ENCODE measurements at regions not wholly inside any gene's neighbourhood (a gene's known extent, or its start where the extent isn't known, plus 50 kb on each side); places are given as distances from the start of the nearest gene placed in this dataset.

DNA sequence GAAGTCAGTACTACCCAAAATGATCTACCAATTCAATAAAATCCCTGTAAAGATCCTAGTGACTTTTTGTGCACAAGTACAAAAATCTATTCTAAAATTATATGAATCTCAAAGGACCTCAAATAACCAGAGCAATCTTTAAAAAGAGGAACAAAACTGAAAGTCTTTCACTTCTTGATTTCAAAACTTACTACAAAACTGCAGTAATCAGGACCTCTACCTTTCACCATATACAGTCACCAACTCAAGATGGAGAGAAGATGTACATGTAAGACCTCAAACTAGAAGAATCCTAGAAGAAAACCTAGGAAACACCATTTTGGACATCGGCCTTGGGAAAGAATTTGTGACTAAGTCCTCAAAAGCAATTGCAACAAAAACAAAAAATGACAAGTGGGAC, 109.5 kb upstream of the CD93 start:
- Histone ChIP-seq H3K9me3 (ENCODE audit: control extremely low read depth in 1 of 5, control insufficient read depth in 4 of 5, insufficient read depth in 2 of 5, low read depth in 1 of 5, low read length in 4 of 5) (peaks cover 0 to 11% (median 0%) of the 10 kb centered on the region in 5 experiments), H3K4me1 (ENCODE audit: control extremely low read depth in 1 of 4, control insufficient read depth in 4 of 4, insufficient read depth in 4 of 4, low read length in 3 of 4) (peaks cover 0 to 1% (median 0%) of the 10 kb centered on the region in 4 experiments), H3K36me3 (ENCODE audit: control insufficient read depth in 4 of 4, insufficient read depth in 4 of 4, low read length in 3 of 4) (no peaks in the 10 kb centered on the region), H3K27me3 (replicated peaks in 2 of 5; ENCODE audit: control insufficient read depth in 4 of 5, insufficient read depth in 5 of 5, low read length in 4 of 5) (peaks cover 0 to 6% (median 0%) of the 10 kb centered on the region in 5 experiments), H3K4me3 (ENCODE audit: control insufficient read depth in 1 of 7, extremely low read depth in 1 of 7, insufficient read depth in 4 of 7, low read depth in 2 of 7, low read length in 6 of 7) (no peak overlapping the region), H3K27ac (ENCODE audit: insufficient read depth in 1 of 2, low read depth in 1 of 2, low read length in 2 of 2, poor library complexity in 1 of 2, severe bottlenecking in 2 of 2) (no peak overlapping the region)
- DNase-seq, result peak in 2 of 3 donors; percentile 30
- CTCF ChIA-PET, result interaction anchor here (1.0 to 1.5 kb wide), 2 partner anchors 16 to 145 kb away, joined by 3 to 4 read pairs; no protein-coding TSS in a partner anchor
- POLR2A ChIA-PET, result no interaction called here
- WGBS (ENCODE audit: insufficient coverage), result no CpG with 5 or more reads among the region's 1 CpG

DNA sequence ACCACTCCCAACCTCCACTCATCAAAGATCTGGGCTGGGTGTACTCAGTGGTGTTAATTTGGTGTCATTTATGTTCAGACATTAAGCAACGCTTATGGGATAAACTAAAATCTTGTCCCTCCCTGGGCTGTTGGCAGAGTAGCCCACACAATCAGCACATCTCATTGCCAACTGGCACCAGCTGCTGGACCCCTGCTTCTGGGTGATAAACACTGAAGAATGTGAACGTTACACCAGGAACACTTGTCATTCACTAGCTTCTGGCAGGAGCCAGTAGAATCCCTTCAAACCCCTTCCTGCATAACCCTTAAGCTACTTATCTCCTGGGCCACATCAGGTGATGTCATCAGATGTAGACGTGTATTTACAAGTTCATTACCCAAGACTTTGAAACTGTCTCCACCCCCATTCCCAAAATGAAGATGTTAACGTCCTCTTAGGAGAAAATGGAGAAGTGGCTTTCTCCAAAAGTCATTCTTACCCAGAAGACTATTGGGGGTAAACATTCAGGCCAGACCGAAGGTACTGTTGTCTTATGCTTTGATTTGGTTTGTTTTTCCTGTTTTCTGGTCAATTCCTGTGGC, 107.8 kb upstream of the CD93 start:
- Histone ChIP-seq H3K4me1 (ENCODE audit: control extremely low read depth in 1 of 4, control insufficient read depth in 4 of 4, insufficient read depth in 4 of 4, low read length in 3 of 4) (peaks cover 0 to 1% (median 0%) of the 10 kb centered on the region in 4 experiments), H3K4me3 (ENCODE audit: control insufficient read depth in 1 of 7, extremely low read depth in 1 of 7, insufficient read depth in 4 of 7, low read depth in 2 of 7, low read length in 6 of 7) (no peak overlapping the region), H3K36me3 (ENCODE audit: control insufficient read depth in 4 of 4, insufficient read depth in 4 of 4, low read length in 3 of 4) (no peaks in the 10 kb centered on the region), H3K9me3 (ENCODE audit: control extremely low read depth in 1 of 5, control insufficient read depth in 4 of 5, insufficient read depth in 2 of 5, low read depth in 1 of 5, low read length in 4 of 5) (peaks cover 0 to 11% (median 0%) of the 10 kb centered on the region in 5 experiments), H3K27me3 (replicated peaks in 2 of 5; ENCODE audit: control insufficient read depth in 4 of 5, insufficient read depth in 5 of 5, low read length in 4 of 5) (peaks cover 0 to 3% (median 0%) of the 10 kb centered on the region in 5 experiments), H3K27ac (ENCODE audit: insufficient read depth in 1 of 2, low read depth in 1 of 2, low read length in 2 of 2, poor library complexity in 1 of 2, severe bottlenecking in 2 of 2) (no peak overlapping the region)
- ChIA-PET POLR2A (no interaction called here), CTCF (interaction anchor here (0.8 to 1.4 kb wide), 4 partner anchors 12 to 146 kb away, joined by 3 to 4 read pairs (median 3); no protein-coding TSS in a partner anchor)
- DNase-seq, result peak in 2 of 3 donors; percentile 47 to 64
- 81% methylated on average over 4 of the region's 5 CpGs for WGBS (ENCODE audit: insufficient coverage)

DNA sequence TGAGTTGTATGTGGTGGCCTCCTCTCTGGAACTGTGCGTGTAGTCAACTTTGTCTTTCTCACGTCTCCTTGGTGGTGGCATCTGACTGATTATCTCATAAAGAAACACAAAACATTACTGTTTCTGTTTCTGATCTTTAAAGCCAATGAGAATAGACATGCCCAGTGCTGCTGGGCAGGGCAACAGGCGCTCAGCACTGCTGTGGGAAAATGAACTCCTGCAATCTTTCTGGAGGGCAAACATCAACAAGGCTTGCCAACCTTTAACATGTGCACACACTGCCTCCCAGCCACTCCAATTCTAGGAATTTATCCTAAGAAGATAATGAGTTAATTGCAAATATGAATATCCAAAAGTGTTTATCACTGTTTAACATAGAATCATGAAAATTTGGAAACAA, 106.3 kb upstream of the CD93 start:
- H3K4me3 ChIP-seq (ENCODE audit: control insufficient read depth in 1 of 7, extremely low read depth in 1 of 7, insufficient read depth in 4 of 7, low read depth in 2 of 7, low read length in 6 of 7), result no peak overlapping the region
- CTCF ChIA-PET, result no interaction called here
- WGBS (ENCODE audit: insufficient coverage), result 96% methylated on average over 3 of the region's 3 CpGs
- POLR2A ChIA-PET, result no interaction called here
- peaks cover 0 to 1% (median 0%) of the 10 kb centered on the region in 4 experiments for H3K4me1 ChIP-seq (ENCODE audit: control extremely low read depth in 1 of 4, control insufficient read depth in 4 of 4, insufficient read depth in 4 of 4, low read length in 3 of 4)
- peaks cover 0 to 11% (median 0%) of the 10 kb centered on the region in 5 experiments for H3K9me3 ChIP-seq (ENCODE audit: control extremely low read depth in 1 of 5, control insufficient read depth in 4 of 5, insufficient read depth in 2 of 5, low read depth in 1 of 5, low read length in 4 of 5)
- H3K27me3 ChIP-seq (replicated peaks in 2 of 5; ENCODE audit: control insufficient read depth in 4 of 5, insufficient read depth in 5 of 5, low read length in 4 of 5), result no peaks in the 10 kb centered on the region
- no peak for DNase-seq
- no peaks in the 10 kb centered on the region for H3K36me3 ChIP-seq (ENCODE audit: control insufficient read depth in 4 of 4, insufficient read depth in 4 of 4, low read length in 3 of 4)
- H3K27ac ChIP-seq (ENCODE audit: insufficient read depth in 1 of 2, low read depth in 1 of 2, low read length in 2 of 2, poor library complexity in 1 of 2, severe bottlenecking in 2 of 2), result no peak overlapping the region

GRCh38 chr20:23190557-23190956, 104.4 kb upstream of the CD93 start:
- Histone ChIP-seq H3K9me3 (ENCODE audit: control extremely low read depth in 1 of 5, control insufficient read depth in 4 of 5, insufficient read depth in 2 of 5, low read depth in 1 of 5, low read length in 4 of 5) (no peaks in the 10 kb centered on the region), H3K4me3 (ENCODE audit: control insufficient read depth in 1 of 7, extremely low read depth in 1 of 7, insufficient read depth in 4 of 7, low read depth in 2 of 7, low read length in 6 of 7) (no peak overlapping the region), H3K36me3 (ENCODE audit: control insufficient read depth in 4 of 4, insufficient read depth in 4 of 4, low read length in 3 of 4) (no peaks in the 10 kb centered on the region), H3K4me1 (ENCODE audit: control extremely low read depth in 1 of 4, control insufficient read depth in 4 of 4, insufficient read depth in 4 of 4, low read length in 3 of 4) (no peaks in the 10 kb centered on the region), H3K27ac (ENCODE audit: insufficient read depth in 1 of 2, low read depth in 1 of 2, low read length in 2 of 2, poor library complexity in 1 of 2, severe bottlenecking in 2 of 2) (no peak overlapping the region), H3K27me3 (replicated peaks in 2 of 5; ENCODE audit: control insufficient read depth in 4 of 5, insufficient read depth in 5 of 5, low read length in 4 of 5) (no peaks in the 10 kb centered on the region)
- ChIA-PET CTCF (interaction anchor here (1.2 to 1.4 kb wide), 2 partner anchors 10 to 140 kb away, joined by 4 to 5 read pairs; no protein-coding TSS in a partner anchor), POLR2A (interaction anchor here (0.6 kb wide), 1 partner anchor 155 kb away, joined by 4 read pairs; no protein-coding TSS in a partner anchor)
- DNase-seq, result no peak
- 100% methylated on average over 2 of the region's 3 CpGs for WGBS (ENCODE audit: insufficient coverage)

- CTCF ChIA-PET, result no interaction called here
- DNase-seq, result no peak
- Histone ChIP-seq H3K36me3 (ENCODE audit: control insufficient read depth in 4 of 4, insufficient read depth in 4 of 4, low read length in 3 of 4) (no peaks in the 10 kb centered on the region), H3K27ac (ENCODE audit: insufficient read depth in 1 of 2, low read depth in 1 of 2, low read length in 2 of 2, poor library complexity in 1 of 2, severe bottlenecking in 2 of 2) (no peak overlapping the region), H3K4me3 (ENCODE audit: control insufficient read depth in 1 of 7, extremely low read depth in 1 of 7, insufficient read depth in 4 of 7, low read depth in 2 of 7, low read length in 6 of 7) (no peak overlapping the region), H3K9me3 (ENCODE audit: control extremely low read depth in 1 of 5, control insufficient read depth in 4 of 5, insufficient read depth in 2 of 5, low read depth in 1 of 5, low read length in 4 of 5) (no peaks in the 10 kb centered on the region), H3K4me1 (ENCODE audit: control extremely low read depth in 1 of 4, control insufficient read depth in 4 of 4, insufficient read depth in 4 of 4, low read length in 3 of 4) (no peaks in the 10 kb centered on the region), H3K27me3 (replicated peaks in 2 of 5; ENCODE audit: control insufficient read depth in 4 of 5, insufficient read depth in 5 of 5, low read length in 4 of 5) (no peaks in the 10 kb centered on the region)
- POLR2A ChIA-PET, result interaction anchor here (0.8 kb wide), 1 partner anchor 139 kb away, joined by 3 read pairs; no protein-coding TSS in a partner anchor
- 93% methylated on average over 8 of the region's 9 CpGs for WGBS (ENCODE audit: insufficient coverage)
Measured at GRCh38 chr20:23189854-23190253, 103.7 kb upstream of the CD93 start.

- no peaks in the 10 kb centered on the region for H3K9me3 ChIP-seq (ENCODE audit: control extremely low read depth in 1 of 5, control insufficient read depth in 4 of 5, insufficient read depth in 2 of 5, low read depth in 1 of 5, low read length in 4 of 5)
- DNase-seq, result no peak
- ChIA-PET CTCF (interaction anchor here (1.0 kb wide), 1 partner anchor 9 kb away, joined by 3 read pairs; no protein-coding TSS in a partner anchor), POLR2A (interaction anchor here (0.8 kb wide), 1 partner anchor 138 kb away, joined by 3 read pairs; no protein-coding TSS in a partner anchor)
- H3K27ac ChIP-seq (ENCODE audit: insufficient read depth in 1 of 2, low read depth in 1 of 2, low read length in 2 of 2, poor library complexity in 1 of 2, severe bottlenecking in 2 of 2), result no peak overlapping the region
- H3K27me3 ChIP-seq (replicated peaks in 2 of 5; ENCODE audit: control insufficient read depth in 4 of 5, insufficient read depth in 5 of 5, low read length in 4 of 5), result no peaks in the 10 kb centered on the region
- H3K4me1 ChIP-seq (ENCODE audit: control extremely low read depth in 1 of 4, control insufficient read depth in 4 of 4, insufficient read depth in 4 of 4, low read length in 3 of 4), result no peaks in the 10 kb centered on the region
- 93% methylated on average over 9 of the region's 11 CpGs for WGBS (ENCODE audit: insufficient coverage)
- H3K4me3 ChIP-seq (ENCODE audit: control insufficient read depth in 1 of 7, extremely low read depth in 1 of 7, insufficient read depth in 4 of 7, low read depth in 2 of 7, low read length in 6 of 7), result no peak overlapping the region
- no peaks in the 10 kb centered on the region for H3K36me3 ChIP-seq (ENCODE audit: control insufficient read depth in 4 of 4, insufficient read depth in 4 of 4, low read length in 3 of 4)
Measured at GRCh38 chr20:23189341-23189740, 103.2 kb upstream of the CD93 start.

- H3K27ac ChIP-seq (ENCODE audit: insufficient read depth in 1 of 2, low read depth in 1 of 2, low read length in 2 of 2, poor library complexity in 1 of 2, severe bottlenecking in 2 of 2), result no peak overlapping the region
- no peaks in the 10 kb centered on the region for H3K36me3 ChIP-seq (ENCODE audit: control insufficient read depth in 4 of 4, insufficient read depth in 4 of 4, low read length in 3 of 4)
- H3K9me3 ChIP-seq (ENCODE audit: control extremely low read depth in 1 of 5, control insufficient read depth in 4 of 5, insufficient read depth in 2 of 5, low read depth in 1 of 5, low read length in 4 of 5), result no peaks in the 10 kb centered on the region
- ChIA-PET CTCF (interaction anchor here (1.0 kb wide), 1 partner anchor 10 kb away, joined by 3 read pairs; no protein-coding TSS in a partner anchor), POLR2A (no interaction called here)
- WGBS (ENCODE audit: insufficient coverage), result 100% methylated on average over 2 of the region's 3 CpGs
- peak in 1 of 3 donors; percentile 8 for DNase-seq
- no peaks in the 10 kb centered on the region for H3K4me1 ChIP-seq (ENCODE audit: control extremely low read depth in 1 of 4, control insufficient read depth in 4 of 4, insufficient read depth in 4 of 4, low read length in 3 of 4)
- H3K4me3 ChIP-seq (ENCODE audit: control insufficient read depth in 1 of 7, extremely low read depth in 1 of 7, insufficient read depth in 4 of 7, low read depth in 2 of 7, low read length in 6 of 7), result no peak overlapping the region
- no peaks in the 10 kb centered on the region for H3K27me3 ChIP-seq (replicated peaks in 2 of 5; ENCODE audit: control insufficient read depth in 4 of 5, insufficient read depth in 5 of 5, low read length in 4 of 5)
Measured at GRCh38 chr20:23188377-23189169, 102.4 kb upstream of the CD93 start.

Data from common myeloid progenitor, CD34-positive (primary cell).